Hepatocyte (in vitro differentiated cells): ENCODE measurements at regions not wholly inside any gene's neighbourhood (a gene's known extent, or its start where the extent isn't known, plus 50 kb on each side); places are given as distances from the start of the nearest gene placed in this dataset.

Source experiments
- DNase-seq: peaks from one replicate; pipeline ENCODE4 v3.0.0-alpha.2; 2016; ENCODE audit warnings: low spot score
- H2AFZ ChIP-seq: fragments of 200-600 bp; sonication (generic); 2 replicates; pipeline ENCODE4 v1.6.0; 2016; ENCODE audit warnings: antibody characterized with exemption, mild to moderate bottlenecking
- H3K27ac ChIP-seq: fragments of 200-600 bp; sonication (generic); 2 replicates; pipeline ENCODE4 v1.5.1; 2016; ENCODE audit warnings: mild to moderate bottlenecking
- H3K27me3 ChIP-seq: fragments of 200-600 bp; sonication (generic); 2 replicates; pipeline ENCODE4 v1.6.1; 2016
- H3K36me3 ChIP-seq: fragments of 200-600 bp; sonication (generic); replicated peaks from 2 replicates; pipeline ENCODE4 v1.5.1; 2016; ENCODE audit warnings: low read depth; ENCODE audit not compliant: insufficient read depth
- H3K4me1 ChIP-seq: fragments of 200-600 bp; sonication (generic); 2 replicates; pipeline ENCODE4 v1.5.1; 2016; ENCODE audit warnings: mild to moderate bottlenecking, moderate library complexity; ENCODE audit not compliant: insufficient read depth
- H3K4me2 ChIP-seq: fragments of 200-600 bp; sonication (generic); 2 replicates; pipeline ENCODE4 v1.6.0; 2016
- H3K4me3 ChIP-seq: fragments of 200-600 bp; sonication (generic); 2 replicates; pipeline ENCODE4 v1.5.1; 2016; ENCODE audit warnings: mild to moderate bottlenecking
- H3K79me2 ChIP-seq: fragments of 200-600 bp; sonication (generic); 2 replicates; pipeline ENCODE4 v1.6.0; 2017; ENCODE audit warnings: mild to moderate bottlenecking
- H3K9me2 ChIP-seq: fragments of 200-600 bp; sonication (generic); replicated peaks from 2 replicates; pipeline ENCODE4 v1.6.0; 2017; ENCODE audit warnings: mild to moderate bottlenecking; ENCODE audit not compliant: insufficient read depth
- H3K9me3 ChIP-seq: fragments of 200-600 bp; sonication (generic); 2 replicates; pipeline ENCODE4 v1.5.1; 2016; ENCODE audit warnings: low read depth, mild to moderate bottlenecking
- H4K20me1 ChIP-seq: fragments of 200-600 bp; sonication (generic); 2 replicates; pipeline ENCODE4 v1.6.0; 2016; ENCODE audit warnings: mild to moderate bottlenecking; ENCODE audit not compliant: insufficient read depth, poor library complexity, severe bottlenecking
- CTCF ChIP-seq: fragments of 200-600 bp; sonication (generic); IDR thresholded peaks from 2 replicates; pipeline ENCODE4 v1.5.1; 2016; ENCODE audit warnings: antibody characterized with exemption, mild to moderate bottlenecking; ENCODE audit not compliant: poor library complexity
- EZH2 ChIP-seq: fragments of 200-600 bp; sonication (generic); IDR thresholded peaks from 2 replicates; pipeline ENCODE4 v1.6.1; 2016; ENCODE audit warnings: antibody characterized with exemption, mild to moderate bottlenecking, borderline replicate concordance
- EZH2phosphoT487 ChIP-seq: fragments of 200-600 bp; sonication (generic); IDR thresholded peaks from one replicate; pipeline ENCODE4 v1.6.1; 2018; ENCODE audit warnings: antibody characterized with exemption, mild to moderate bottlenecking, low read depth, moderate library complexity; ENCODE audit not compliant: unreplicated experiment, severe bottlenecking
- WGBS: methylation state at CpG from one replicate; pipeline ENCODE4 v1.1.6; 2016; ENCODE audit warnings: low lambda C conversion rate; ENCODE audit errors: missing lambda C conversion rate; 5-methylcytosine and 5-hydroxymethylcytosine counted together

- Histone ChIP-seq H3K27ac (no peak overlapping the region), H3K4me2 (no peak overlapping the region), H3K36me3 (no peaks in the 10 kb centered on the region), H2AFZ (no peak overlapping the region), H3K9me2 (no peaks in the 10 kb centered on the region), H3K9me3 (no peaks in the 10 kb centered on the region), H3K79me2 (no peaks in the 10 kb centered on the region), H4K20me1 (no peaks in the 10 kb centered on the region), H3K27me3 (no peaks in the 10 kb centered on the region), H3K4me1 (no peaks in the 10 kb centered on the region), H3K4me3 (no peak overlapping the region)
- no peak for DNase-seq
- TF ChIP-seq EZH2phosphoT487 (no peak), EZH2 (no peak), CTCF (no peak)
- WGBS: 84% methylated on average over 3 of the region's 3 CpGs
These were observed 557.0 kb downstream of the SPRY1 start for GRCh38 chr4:123953566-123953965.

DNA sequence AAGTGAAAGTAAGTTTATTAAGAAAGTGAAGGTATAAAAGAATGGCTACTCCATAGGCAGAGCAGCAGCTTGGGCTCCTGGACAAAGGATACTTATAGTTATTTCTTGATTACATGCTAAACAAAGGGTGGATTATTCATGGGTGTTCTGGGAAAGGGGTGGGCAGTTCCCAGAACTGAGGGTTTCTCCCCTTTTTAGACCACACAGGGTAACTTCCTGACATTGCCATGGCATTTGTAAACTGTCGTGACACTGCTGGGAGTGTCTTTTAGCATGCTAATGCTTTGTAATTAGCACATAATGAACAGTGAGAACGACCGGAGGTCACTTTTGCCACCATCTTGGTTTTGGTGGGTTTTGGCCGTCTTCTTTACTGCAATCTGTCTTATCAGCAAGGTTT lies 557.6 kb downstream of the SPRY1 start:
- Histone ChIP-seq H3K4me1 (no peaks in the 10 kb centered on the region), H3K27ac (no peak overlapping the region), H2AFZ (no peak overlapping the region), H3K4me3 (no peak overlapping the region), H4K20me1 (no peaks in the 10 kb centered on the region), H3K27me3 (no peaks in the 10 kb centered on the region), H3K4me2 (no peak overlapping the region), H3K9me2 (no peaks in the 10 kb centered on the region), H3K79me2 (no peaks in the 10 kb centered on the region), H3K9me3 (no peaks in the 10 kb centered on the region), H3K36me3 (no peaks in the 10 kb centered on the region)
- no peak for TF ChIP-seq CTCF
- TF ChIP-seq EZH2: no peak
- no peak for TF ChIP-seq EZH2phosphoT487
- DNase-seq: no peak
- 88% methylated on average over 4 of the region's 4 CpGs for WGBS

- no peaks in the 10 kb centered on the region for H3K9me3 ChIP-seq
These were observed 558.7 kb downstream of the SPRY1 start for GRCh38 chr4:123955167-123955800.

More at GRCh38 chr4:123955167-123955800, 558.7 kb downstream of the SPRY1 start:
- Histone ChIP-seq H4K20me1 (no peaks in the 10 kb centered on the region), H3K4me2 (no peak overlapping the region), H3K27ac (no peak overlapping the region), H3K4me3 (no peak overlapping the region), H2AFZ (no peak overlapping the region), H3K4me1 (no peaks in the 10 kb centered on the region), H3K27me3 (no peaks in the 10 kb centered on the region), H3K9me2 (no peaks in the 10 kb centered on the region), H3K36me3 (no peaks in the 10 kb centered on the region), H3K79me2 (no peaks in the 10 kb centered on the region)
- no peak for TF ChIP-seq EZH2
- TF ChIP-seq CTCF: no peak
- TF ChIP-seq EZH2phosphoT487: no peak
- WGBS: 80% methylated on average over 3 of the region's 3 CpGs
- DNase-seq: no peak
